Activated naive CD8-positive, alpha-beta T cell treated with anti-CD3 and anti-CD28 coated beads, Interleukin-2, amount 10 ng/mL, durations not matched to agents 7 days and 5 days (primary cell): ENCODE measurements at regions not wholly inside any gene's neighbourhood (a gene's known extent, or its start where the extent isn't known, plus 50 kb on each side); places are given as distances from the start of the nearest gene placed in this dataset.
A peak's percentile ranks its signal among the peaks of the same experiment; 100 is the strongest.
"Not testable (repeated sequence)": the region's sequence is repeated elsewhere in the genome, so short reads cannot be mapped to it uniquely, and the experiment has no call there.

Experiments used
- ATAC-seq: fragments of 150-1000 bp; cut with Tn5 transposase; one replicate; pipeline ENCODE4 v1.10.0; 2021; ENCODE audit warnings: low read depth, moderate library complexity
- POLR2A ChIA-PET: fragments of 350-600 bp; sonication (Branson Sonifier 250); formaldehyde crosslinking; loops from one replicate; lab custom pipeline; 2021; ENCODE audit warnings: antibody characterized with exemption; lab: Charles Lee
- DNase-seq: peaks from one replicate; pipeline ENCODE4 v3.0.0; 2021
- H3K27ac Mint-ChIP-seq: one replicate; pipeline ENCODE4 v1.8.0; 2022; ENCODE audit warnings: mild to moderate bottlenecking, mixed read lengths
- H3K27me3 Mint-ChIP-seq: one replicate; pipeline ENCODE4 v1.8.0; 2022; ENCODE audit warnings: mild to moderate bottlenecking, moderate library complexity, mixed read lengths
- H3K36me3 Mint-ChIP-seq: one replicate; pipeline ENCODE4 v1.8.0; 2021; ENCODE audit warnings: mild to moderate bottlenecking, mixed read lengths
- H3K4me1 Mint-ChIP-seq: one replicate; pipeline ENCODE4 v1.8.0; 2021; ENCODE audit warnings: mixed read lengths
- H3K4me3 Mint-ChIP-seq: one replicate; pipeline ENCODE4 v1.8.0; 2022; ENCODE audit warnings: mild to moderate bottlenecking, moderate library complexity, mixed read lengths
- H3K9me3 Mint-ChIP-seq: one replicate; pipeline ENCODE4 v1.8.0; 2021; ENCODE audit warnings: mixed read lengths

- Mint-ChIP-seq H3K27me3 (peaks cover 5% of the 10 kb centered on the region), H3K27ac (no peak overlapping the region), H3K4me1 (peaks cover 9% of the 10 kb centered on the region), H3K36me3 (peaks cover 8% of the 10 kb centered on the region), H3K9me3 (peaks cover 4% of the 10 kb centered on the region), H3K4me3 (no peak overlapping the region)
- ATAC-seq, result no peak
- DNase-seq, result no peak
- POLR2A ChIA-PET, result no interaction called here
These were observed 105.4 kb downstream of the MIAT start for GRCh38 chr22:26762503-26763472.

DNA sequence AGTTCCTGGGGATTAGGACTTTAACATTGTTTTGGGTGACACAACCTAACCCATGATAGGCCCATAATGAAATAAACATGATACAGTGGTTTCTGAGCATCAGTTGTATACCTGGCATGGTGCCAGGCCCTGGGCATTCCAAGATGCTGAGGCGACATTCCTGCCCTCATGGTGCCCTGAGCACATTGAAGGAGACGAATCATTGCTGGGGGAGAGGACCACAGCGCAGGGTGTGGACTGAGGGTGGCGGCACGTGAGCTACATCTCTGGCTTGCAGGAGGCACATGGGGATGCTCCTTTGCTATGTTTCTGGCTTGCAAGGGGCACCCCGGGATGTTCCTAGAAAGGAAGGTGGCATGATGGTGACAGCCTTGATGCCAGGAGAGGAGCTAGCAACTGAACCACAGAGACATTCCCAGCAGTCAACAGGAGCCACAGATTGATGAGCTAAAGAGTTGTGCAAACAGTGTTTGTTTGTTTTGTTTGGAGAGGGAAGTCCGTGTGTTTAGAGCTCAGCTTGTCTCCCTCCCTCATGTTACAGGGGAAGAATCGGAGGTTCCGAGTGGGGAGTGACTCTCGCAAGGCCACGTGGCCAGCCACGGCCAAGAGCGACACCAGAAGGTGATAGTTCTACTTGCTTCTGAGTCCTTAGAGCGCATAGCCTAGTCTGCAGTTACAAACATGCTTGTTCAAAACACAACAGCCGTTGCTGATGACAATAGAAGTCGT lies 106.4 kb downstream of the MIAT start:
- H3K36me3 Mint-ChIP-seq, result peaks cover 8% of the 10 kb centered on the region

DNA sequence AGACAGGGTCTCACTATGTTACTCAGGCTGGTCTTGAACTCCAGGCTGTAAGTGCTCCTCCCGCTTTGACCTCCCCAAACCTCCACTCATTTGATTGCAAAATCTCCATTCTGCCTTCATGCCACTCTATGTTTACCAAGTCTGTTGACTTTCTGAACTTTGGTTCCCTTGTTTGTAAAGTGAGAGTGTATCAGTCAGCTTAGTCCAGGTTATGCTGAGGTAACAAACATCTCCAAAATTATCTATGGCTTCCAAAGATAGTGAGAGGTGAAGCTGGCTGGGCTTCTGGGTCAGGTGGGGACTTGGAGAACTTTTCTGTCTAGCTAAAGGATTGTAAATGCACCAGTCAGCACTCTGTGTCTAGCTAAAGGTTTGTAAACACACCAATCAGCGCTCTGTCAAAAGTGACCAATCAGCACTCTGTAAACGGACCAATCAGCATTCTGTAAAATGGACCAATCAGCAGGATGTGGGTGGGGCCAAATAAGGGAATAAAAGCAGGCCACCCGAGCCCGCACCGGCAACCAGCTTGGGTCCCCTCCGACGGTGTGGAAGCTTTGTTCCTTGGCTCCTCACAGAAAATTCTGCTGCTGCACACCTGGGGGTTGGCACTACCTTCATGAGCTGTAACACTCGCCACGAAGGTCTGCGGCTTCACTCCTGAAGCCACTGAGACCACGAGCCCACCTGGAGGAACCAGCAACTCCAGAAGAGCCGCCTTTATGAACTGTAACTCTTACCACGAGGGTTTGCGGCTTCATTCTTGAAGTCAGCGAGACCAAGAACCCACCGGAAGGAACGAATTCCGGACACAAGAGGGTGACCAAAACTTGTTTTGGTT lies 109.3 kb downstream of the MIAT start:
- POLR2A ChIA-PET, result no interaction called here
- peaks cover 8% of the 10 kb centered on the region for H3K36me3 Mint-ChIP-seq
- peaks cover 8% of the 10 kb centered on the region for H3K27me3 Mint-ChIP-seq
- ATAC-seq, result no peak
- H3K27ac Mint-ChIP-seq, result no peak overlapping the region
- peak; percentile 49 for DNase-seq
- H3K9me3 Mint-ChIP-seq, result peaks cover 4% of the 10 kb centered on the region
- no peak overlapping the region for H3K4me3 Mint-ChIP-seq
- H3K4me1 Mint-ChIP-seq, result peaks cover 9% of the 10 kb centered on the region

More for the DNA sequence above, 106.4 kb downstream of the MIAT start:
- ATAC-seq (no peak), DNase-seq (no peak)
- Mint-ChIP-seq H3K4me1 (peaks cover 9% of the 10 kb centered on the region), H3K27me3 (peaks cover 8% of the 10 kb centered on the region), H3K9me3 (peaks cover 4% of the 10 kb centered on the region), H3K27ac (no peak overlapping the region), H3K4me3 (no peak overlapping the region)
- POLR2A ChIA-PET, result no interaction called here

- Mint-ChIP-seq H3K27ac (no peak overlapping the region), H3K9me3 (peaks cover 4% of the 10 kb centered on the region), H3K27me3 (peaks cover 8% of the 10 kb centered on the region), H3K36me3 (peaks cover 8% of the 10 kb centered on the region), H3K4me1 (peaks cover 9% of the 10 kb centered on the region), H3K4me3 (no peak overlapping the region)
- POLR2A ChIA-PET, result no interaction called here
- DNase-seq (no peak), ATAC-seq (no peak)
These were observed 110.2 kb downstream of the MIAT start for GRCh38 chr22:26767351-26768155.

- POLR2A ChIA-PET, result no interaction called here
- Mint-ChIP-seq H3K9me3 (peaks cover 4% of the 10 kb centered on the region), H3K4me3 (no peak overlapping the region), H3K27me3 (peaks cover 8% of the 10 kb centered on the region), H3K27ac (no peak overlapping the region), H3K36me3 (peaks cover 8% of the 10 kb centered on the region), H3K4me1 (peaks cover 9% of the 10 kb centered on the region)
- DNase-seq (no peak), ATAC-seq (no peak)
These were observed 110.7 kb downstream of the MIAT start for GRCh38 chr22:26768156-26768515.

DNA sequence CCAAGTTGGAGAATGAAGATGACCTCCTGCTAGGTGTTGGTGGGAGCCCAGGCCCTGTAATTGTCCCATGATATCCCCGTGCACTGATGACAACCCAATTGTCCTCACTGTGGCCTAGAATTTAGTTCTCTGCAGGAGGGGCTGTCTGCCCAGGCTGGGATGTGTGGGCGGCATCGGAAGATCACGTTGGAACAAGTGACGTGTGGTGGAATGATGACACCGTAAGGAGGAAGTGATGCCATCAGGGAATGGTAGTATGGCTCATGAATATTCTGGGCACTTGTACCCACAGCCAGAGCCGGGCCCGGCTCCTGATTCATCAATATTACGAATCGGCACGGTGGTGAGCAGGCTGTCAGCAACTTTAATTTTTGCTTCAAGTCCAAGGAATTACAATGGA lies 111.6 kb downstream of the MIAT start:
- Mint-ChIP-seq H3K36me3 (peaks cover 8% of the 10 kb centered on the region), H3K4me3 (no peak overlapping the region), H3K9me3 (peaks cover 4% of the 10 kb centered on the region), H3K27ac (no peak overlapping the region), H3K27me3 (peaks cover 5% of the 10 kb centered on the region), H3K4me1 (peaks cover 9% of the 10 kb centered on the region)
- DNase-seq, result no peak
- ATAC-seq, result no peak
- POLR2A ChIA-PET, result no interaction called here

GRCh38 chr22:26769663-26770062 lies 112.3 kb downstream of the MIAT start:
- ATAC-seq (no peak), DNase-seq (no peak)
- POLR2A ChIA-PET, result no interaction called here
- no peak overlapping the region for H3K4me3 Mint-ChIP-seq
- peaks cover 4% of the 10 kb centered on the region for H3K9me3 Mint-ChIP-seq
- H3K4me1 Mint-ChIP-seq, result peaks cover 9% of the 10 kb centered on the region
- peaks cover 8% of the 10 kb centered on the region for H3K36me3 Mint-ChIP-seq
- H3K27me3 Mint-ChIP-seq, result peaks cover 5% of the 10 kb centered on the region
- H3K27ac Mint-ChIP-seq, result no peak overlapping the region

GRCh38 chr22:26770624-26771023 lies 113.2 kb downstream of the MIAT start:
- peaks cover 4% of the 10 kb centered on the region for H3K9me3 Mint-ChIP-seq
- H3K27ac Mint-ChIP-seq, result no peak overlapping the region
- H3K4me3 Mint-ChIP-seq, result no peak overlapping the region
- peaks cover 9% of the 10 kb centered on the region for H3K4me1 Mint-ChIP-seq
- peaks cover 4% of the 10 kb centered on the region for H3K36me3 Mint-ChIP-seq
- POLR2A ChIA-PET, result no interaction called here
- no peak for DNase-seq
- peaks cover 3% of the 10 kb centered on the region for H3K27me3 Mint-ChIP-seq
- ATAC-seq, result no peak

GRCh38 chr22:26773054-26773453 lies 115.7 kb downstream of the MIAT start:
- H3K9me3 Mint-ChIP-seq, H3K4me1 Mint-ChIP-seq: not testable (repeated sequence)

GRCh38 chr22:26775394-26775793 lies 118.0 kb downstream of the MIAT start:
- no peak for DNase-seq
- Mint-ChIP-seq H3K4me1 (no peaks in the 10 kb centered on the region), H3K9me3 (peaks cover 3% of the 10 kb centered on the region), H3K36me3 (peaks cover 6% of the 10 kb centered on the region), H3K27me3 (no peaks in the 10 kb centered on the region), H3K27ac (no peak overlapping the region), H3K4me3 (no peak overlapping the region)
- ATAC-seq, result no peak
- POLR2A ChIA-PET, result no interaction called here

More at GRCh38 chr22:26773054-26773453, 115.7 kb downstream of the MIAT start:
- POLR2A ChIA-PET, ATAC-seq, H3K27ac Mint-ChIP-seq, H3K4me3 Mint-ChIP-seq, H3K36me3 Mint-ChIP-seq, H3K27me3 Mint-ChIP-seq, DNase-seq: not testable (repeated sequence)

DNA sequence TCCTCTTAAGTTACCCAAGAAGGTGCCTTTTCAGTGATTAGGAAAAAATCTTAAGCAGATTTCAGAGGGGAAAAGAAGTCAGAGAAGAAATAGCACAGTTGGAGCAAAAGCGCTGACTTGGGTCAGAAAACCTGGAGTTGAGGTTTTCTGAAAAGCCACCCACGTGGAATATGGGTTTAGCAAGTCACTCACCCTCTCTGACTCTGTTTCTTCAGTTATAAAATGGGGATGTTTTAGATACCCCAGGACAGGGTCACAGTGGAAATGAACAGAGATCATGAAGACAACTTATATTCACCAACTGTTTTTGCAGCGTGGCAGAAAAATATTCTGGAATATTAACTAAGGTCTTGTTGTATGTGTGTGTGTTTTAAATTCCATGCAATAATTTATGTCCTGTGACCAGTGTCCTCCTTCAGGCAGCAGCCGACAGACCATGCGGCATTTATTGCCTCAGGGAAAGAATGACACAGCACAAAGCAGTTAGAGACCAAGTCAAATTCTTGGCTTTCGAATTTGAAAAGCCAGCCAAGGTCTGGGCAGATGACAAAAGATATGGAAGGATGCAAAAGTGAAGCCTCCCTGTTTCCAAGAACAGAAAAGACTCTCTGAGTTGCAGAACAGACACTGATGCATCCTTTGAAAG lies 119.9 kb downstream of the MIAT start:
- H3K27ac Mint-ChIP-seq, result no peak overlapping the region
- DNase-seq (no peak), ATAC-seq (no peak)
- no peak overlapping the region for H3K4me3 Mint-ChIP-seq
- H3K27me3 Mint-ChIP-seq, result no peaks in the 10 kb centered on the region
- POLR2A ChIA-PET, result no interaction called here
- H3K9me3 Mint-ChIP-seq, result peaks cover 3% of the 10 kb centered on the region
- peaks cover 10% of the 10 kb centered on the region for H3K36me3 Mint-ChIP-seq
- H3K4me1 Mint-ChIP-seq, result no peaks in the 10 kb centered on the region

DNA sequence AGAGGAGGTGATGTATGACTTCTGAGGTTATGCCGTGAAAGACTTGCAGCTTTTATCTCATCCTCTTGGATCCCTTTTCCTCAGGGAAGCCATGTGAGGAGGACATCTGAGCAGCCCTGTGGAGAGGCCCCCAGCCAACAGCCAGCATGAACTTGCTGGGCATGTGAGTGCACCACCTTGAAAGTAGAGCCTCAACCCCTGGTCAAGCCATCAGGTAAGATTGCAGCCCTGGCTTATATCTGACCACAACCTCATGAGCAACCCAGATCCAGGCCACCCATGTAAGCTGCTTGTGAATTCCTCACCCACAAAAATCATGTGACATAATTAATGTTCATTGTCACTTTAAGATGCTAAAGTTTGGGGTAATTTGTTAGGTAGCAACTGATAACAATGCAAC lies 121.0 kb downstream of the MIAT start:
- Mint-ChIP-seq H3K36me3 (peaks cover 10% of the 10 kb centered on the region), H3K4me3 (no peak overlapping the region), H3K27ac (no peak overlapping the region), H3K27me3 (no peaks in the 10 kb centered on the region), H3K4me1 (no peaks in the 10 kb centered on the region), H3K9me3 (peaks cover 3% of the 10 kb centered on the region)
- POLR2A ChIA-PET, result no interaction called here
- no peak for ATAC-seq
- DNase-seq, result no peak
